OCI-LY1 (cell line): ENCODE measurements at regions not wholly inside any gene's neighbourhood (a gene's known extent, or its start where the extent isn't known, plus 50 kb on each side); places are given as distances from the start of the nearest gene placed in this dataset.

Source experiments
- H2AFZ ChIP-seq: fragments of 200-600 bp; sonication (generic), shearing (Covaris generic); 2 replicates; pipeline ENCODE4 v1.6.0; 2014; ENCODE audit warnings: antibody characterized with exemption, mild to moderate bottlenecking, low read length
- H3F3A ChIP-seq: fragments of 200-600 bp; sonication (generic), shearing (Covaris generic); 2 replicates; pipeline ENCODE4 v1.6.0; 2014; ENCODE audit warnings: mild to moderate bottlenecking, antibody characterized with exemption, low read length, moderate library complexity; ENCODE audit not compliant: insufficient read depth
- H3K27ac ChIP-seq: fragments of 200-600 bp; sonication (generic); 2 replicates; pipeline ENCODE4 v1.5.1; 2014; ENCODE audit warnings: low read length, mixed run types, mild to moderate bottlenecking, low read depth; ENCODE audit not compliant: poor library complexity, severe bottlenecking
- H3K27me3 ChIP-seq: fragments of 200-600 bp; sonication (generic); 2 replicates; pipeline ENCODE4 v1.6.0; 2014; ENCODE audit warnings: antibody characterized with exemption, mild to moderate bottlenecking, low read length, moderate library complexity; ENCODE audit not compliant: insufficient read depth
- H3K36me3 ChIP-seq: fragments of 200-600 bp; sonication (generic); 2 replicates; pipeline ENCODE4 v1.6.1; 2014; ENCODE audit warnings: mild to moderate bottlenecking, antibody characterized with exemption, low read length, moderate library complexity, mixed read lengths; ENCODE audit not compliant: insufficient read depth
- H3K4me1 ChIP-seq: fragments of 200-600 bp; sonication (generic); 2 replicates; pipeline ENCODE4 v1.5.1; 2014; ENCODE audit warnings: mild to moderate bottlenecking, low read length, moderate library complexity; ENCODE audit not compliant: insufficient read depth, severe bottlenecking
- H3K4me2 ChIP-seq: fragments of 200-600 bp; sonication (generic), shearing (Covaris generic); 2 replicates; pipeline ENCODE4 v1.6.1; 2014; ENCODE audit warnings: low read length
- H3K4me3 ChIP-seq: fragments of 200-600 bp; sonication (generic); 2 replicates; pipeline ENCODE4 v1.5.1; 2014; ENCODE audit warnings: low read length, low read depth, mild to moderate bottlenecking, mixed read lengths; ENCODE audit not compliant: poor library complexity, severe bottlenecking
- H3K79me2 ChIP-seq: fragments of 200-600 bp; shearing (Covaris generic); 2 replicates; pipeline ENCODE4 v1.6.1; 2016; ENCODE audit warnings: mixed run types, low read length, mixed read lengths; ENCODE audit not compliant: insufficient read depth
- H3K9ac ChIP-seq: fragments of 200-600 bp; sonication (generic), shearing (Covaris generic); 2 replicates; pipeline ENCODE4 v1.6.1; 2014; ENCODE audit warnings: mild to moderate bottlenecking, low read length, mixed read lengths
- H3K9me2 ChIP-seq: fragments of 200-600 bp; sonication (generic), shearing (Covaris generic); 2 replicates; pipeline ENCODE4 v1.6.1; 2014; ENCODE audit warnings: low read depth, mild to moderate bottlenecking, low read length, mixed read lengths
- H3K9me3 ChIP-seq: fragments of 200-600 bp; shearing (Covaris generic); 2 replicates; pipeline ENCODE4 v1.6.1; 2014; ENCODE audit warnings: low read length, mixed read lengths
- H4K20me1 ChIP-seq: fragments of 200-600 bp; sonication (generic), shearing (Covaris generic); 2 replicates; pipeline ENCODE4 v1.6.0; 2016; ENCODE audit warnings: mild to moderate bottlenecking, low read length; ENCODE audit not compliant: insufficient read depth
- EZH2 ChIP-seq: fragments of 200-600 bp; sonication (generic), shearing (Covaris generic); IDR thresholded peaks from 2 replicates; pipeline ENCODE4 v1.8.0; 2017; ENCODE audit warnings: borderline replicate concordance, mixed run types, mild to moderate bottlenecking, antibody characterized with exemption, low read length, moderate library complexity, mixed read lengths
- TF ChIP-seq, protein P1 (sequence below): fragments of 200-600 bp; sonication (generic), shearing (Covaris generic); IDR thresholded peaks from 2 replicates; pipeline ENCODE4 v1.5.1; 2017; ENCODE audit warnings: mild to moderate bottlenecking, antibody characterized with exemption, low read length, moderate library complexity, mixed read lengths

- Histone ChIP-seq H3K4me1 (peaks cover 7% of the 10 kb centered on the region), H2AFZ (no peak overlapping the region), H3K27ac (no peak overlapping the region), H3K4me2 (no peak overlapping the region), H3K9ac (no peak overlapping the region), H3K79me2 (no peaks in the 10 kb centered on the region), H3K9me3 (no peaks in the 10 kb centered on the region), H4K20me1 (no peaks in the 10 kb centered on the region), H3K27me3 (no peaks in the 10 kb centered on the region), H3K4me3 (no peak overlapping the region), H3K36me3 (no peaks in the 10 kb centered on the region), H3F3A (no peaks in the 10 kb centered on the region), H3K9me2 (no peaks in the 10 kb centered on the region)
- no peak for TF ChIP-seq EZH2
- TF ChIP-seq, protein P1, sequence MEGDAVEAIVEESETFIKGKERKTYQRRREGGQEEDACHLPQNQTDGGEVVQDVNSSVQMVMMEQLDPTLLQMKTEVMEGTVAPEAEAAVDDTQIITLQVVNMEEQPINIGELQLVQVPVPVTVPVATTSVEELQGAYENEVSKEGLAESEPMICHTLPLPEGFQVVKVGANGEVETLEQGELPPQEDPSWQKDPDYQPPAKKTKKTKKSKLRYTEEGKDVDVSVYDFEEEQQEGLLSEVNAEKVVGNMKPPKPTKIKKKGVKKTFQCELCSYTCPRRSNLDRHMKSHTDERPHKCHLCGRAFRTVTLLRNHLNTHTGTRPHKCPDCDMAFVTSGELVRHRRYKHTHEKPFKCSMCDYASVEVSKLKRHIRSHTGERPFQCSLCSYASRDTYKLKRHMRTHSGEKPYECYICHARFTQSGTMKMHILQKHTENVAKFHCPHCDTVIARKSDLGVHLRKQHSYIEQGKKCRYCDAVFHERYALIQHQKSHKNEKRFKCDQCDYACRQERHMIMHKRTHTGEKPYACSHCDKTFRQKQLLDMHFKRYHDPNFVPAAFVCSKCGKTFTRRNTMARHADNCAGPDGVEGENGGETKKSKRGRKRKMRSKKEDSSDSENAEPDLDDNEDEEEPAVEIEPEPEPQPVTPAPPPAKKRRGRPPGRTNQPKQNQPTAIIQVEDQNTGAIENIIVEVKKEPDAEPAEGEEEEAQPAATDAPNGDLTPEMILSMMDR, result no peak
Observed at GRCh38 chr5:56543441-56544388, 271.6 kb upstream of the MAP3K1 start.

GRCh38 chr5:56540266-56540665 is 275.1 kb upstream of the MAP3K1 start:
- Histone ChIP-seq H3F3A (no peaks in the 10 kb centered on the region), H3K27me3 (no peaks in the 10 kb centered on the region), H3K9ac (no peak overlapping the region), H3K36me3 (no peaks in the 10 kb centered on the region), H3K4me2 (no peak overlapping the region), H3K4me3 (no peak overlapping the region), H3K4me1 (peaks cover 7% of the 10 kb centered on the region), H3K27ac (no peak overlapping the region), H4K20me1 (no peaks in the 10 kb centered on the region), H3K9me3 (no peaks in the 10 kb centered on the region), H3K79me2 (no peaks in the 10 kb centered on the region), H3K9me2 (no peaks in the 10 kb centered on the region), H2AFZ (no peak overlapping the region)
- no peak for TF ChIP-seq EZH2
- TF ChIP-seq, protein P1, result no peak

- Histone ChIP-seq H3K27ac (no peak overlapping the region), H3K27me3 (no peaks in the 10 kb centered on the region), H3K4me2 (no peak overlapping the region), H3K9me2 (no peaks in the 10 kb centered on the region), H3F3A (no peaks in the 10 kb centered on the region), H3K4me3 (no peak overlapping the region), H3K9ac (no peak overlapping the region), H2AFZ (no peak overlapping the region), H3K4me1 (peaks cover 7% of the 10 kb centered on the region), H3K9me3 (no peaks in the 10 kb centered on the region), H3K36me3 (no peaks in the 10 kb centered on the region), H3K79me2 (no peaks in the 10 kb centered on the region), H4K20me1 (no peaks in the 10 kb centered on the region)
- TF ChIP-seq, protein P1, result no peak
- TF ChIP-seq EZH2, result no peak
Observed at GRCh38 chr5:56538580-56538979, 276.8 kb upstream of the MAP3K1 start.
